Glutamatergic neuron (in vitro differentiated cells): ENCODE measurements at regions not wholly inside any gene's neighbourhood (a gene's known extent, or its start where the extent isn't known, plus 50 kb on each side); places are given as distances from the start of the nearest gene placed in this dataset.

Experiments
- DNase-seq: peaks from one replicate; pipeline ENCODE4 v3.0.0; 2022
- H3K27ac Mint-ChIP-seq: one replicate; pipeline ENCODE4 v1.8.0; 2020; ENCODE audit warnings: mild to moderate bottlenecking, mixed read lengths, inconsistent platforms; ENCODE audit not compliant: unreplicated experiment
- H3K27me3 Mint-ChIP-seq: one replicate; pipeline ENCODE4 v1.8.0; 2020; ENCODE audit warnings: mild to moderate bottlenecking, moderate library complexity, mixed read lengths, inconsistent platforms; ENCODE audit not compliant: unreplicated experiment
- H3K36me3 Mint-ChIP-seq: one replicate; pipeline ENCODE4 v1.8.0; 2020; ENCODE audit warnings: mild to moderate bottlenecking, mixed read lengths, inconsistent platforms; ENCODE audit not compliant: unreplicated experiment
- H3K4me1 Mint-ChIP-seq: one replicate; pipeline ENCODE4 v1.8.0; 2020; ENCODE audit warnings: mild to moderate bottlenecking, low read depth, mixed read lengths, inconsistent platforms; ENCODE audit not compliant: unreplicated experiment
- H3K4me3 Mint-ChIP-seq: one replicate; pipeline ENCODE4 v1.8.0; 2020; ENCODE audit warnings: mild to moderate bottlenecking, mixed read lengths, inconsistent platforms; ENCODE audit not compliant: unreplicated experiment
- H3K9me3 Mint-ChIP-seq: one replicate; pipeline ENCODE4 v1.8.0; 2020; ENCODE audit warnings: mild to moderate bottlenecking, moderate library complexity, mixed read lengths, inconsistent platforms; ENCODE audit not compliant: unreplicated experiment
- CTCF ChIP-seq: fragments of 200-600 bp; sonication (generic); IDR thresholded peaks from one replicate; pipeline ENCODE4 v1.5.0; 2021; ENCODE audit not compliant: partially characterized antibody, unreplicated experiment

- TF ChIP-seq CTCF = no peak
- H3K9me3 Mint-ChIP-seq = no peaks in the 10 kb centered on the region
Measured at GRCh38 chr2:44097322-44097907, 71.3 kb upstream of the PPM1B start.

GRCh38 chr2:44098050-44098449 is 70.6 kb upstream of the PPM1B start:
- Mint-ChIP-seq H3K27ac (no peak overlapping the region), H3K27me3 (no peaks in the 10 kb centered on the region), H3K4me3 (no peak overlapping the region), H3K4me1 (no peaks in the 10 kb centered on the region), H3K36me3 (peaks cover 4% of the 10 kb centered on the region), H3K9me3 (no peaks in the 10 kb centered on the region)
- no peak for TF ChIP-seq CTCF
- DNase-seq = no peak

More at GRCh38 chr2:44097322-44097907, 71.3 kb upstream of the PPM1B start:
- Mint-ChIP-seq H3K4me3 (no peak overlapping the region), H3K4me1 (no peaks in the 10 kb centered on the region), H3K27ac (no peak overlapping the region), H3K27me3 (no peaks in the 10 kb centered on the region), H3K36me3 (peaks cover 4% of the 10 kb centered on the region)
- no peak for DNase-seq

GRCh38 chr2:44098891-44099290 is 69.8 kb upstream of the PPM1B start:
- Mint-ChIP-seq H3K27ac (no peak overlapping the region), H3K9me3 (no peaks in the 10 kb centered on the region), H3K4me3 (no peak overlapping the region), H3K27me3 (no peaks in the 10 kb centered on the region), H3K4me1 (no peaks in the 10 kb centered on the region), H3K36me3 (peaks cover 4% of the 10 kb centered on the region)
- no peak for TF ChIP-seq CTCF
- DNase-seq = no peak

- Mint-ChIP-seq H3K27ac (no peak overlapping the region), H3K9me3 (no peaks in the 10 kb centered on the region), H3K4me1 (no peaks in the 10 kb centered on the region), H3K36me3 (peaks cover 4% of the 10 kb centered on the region), H3K4me3 (no peak overlapping the region), H3K27me3 (no peaks in the 10 kb centered on the region)
- DNase-seq = no peak
- no peak for TF ChIP-seq CTCF
Measured at GRCh38 chr2:44100351-44100750, 68.3 kb upstream of the PPM1B start.

GRCh38 chr2:44101246-44101645 is 67.4 kb upstream of the PPM1B start:
- TF ChIP-seq CTCF = no peak
- Mint-ChIP-seq H3K27ac (no peak overlapping the region), H3K36me3 (peaks cover 4% of the 10 kb centered on the region), H3K4me3 (no peak overlapping the region), H3K27me3 (no peaks in the 10 kb centered on the region), H3K9me3 (no peaks in the 10 kb centered on the region), H3K4me1 (no peaks in the 10 kb centered on the region)
- no peak for DNase-seq
